ENCODE measurements at regions not wholly inside any gene's neighbourhood (a gene's known extent, or its start where the extent isn't known, plus 50 kb on each side); places are given as distances from the start of the nearest gene placed in this dataset.

DNA sequence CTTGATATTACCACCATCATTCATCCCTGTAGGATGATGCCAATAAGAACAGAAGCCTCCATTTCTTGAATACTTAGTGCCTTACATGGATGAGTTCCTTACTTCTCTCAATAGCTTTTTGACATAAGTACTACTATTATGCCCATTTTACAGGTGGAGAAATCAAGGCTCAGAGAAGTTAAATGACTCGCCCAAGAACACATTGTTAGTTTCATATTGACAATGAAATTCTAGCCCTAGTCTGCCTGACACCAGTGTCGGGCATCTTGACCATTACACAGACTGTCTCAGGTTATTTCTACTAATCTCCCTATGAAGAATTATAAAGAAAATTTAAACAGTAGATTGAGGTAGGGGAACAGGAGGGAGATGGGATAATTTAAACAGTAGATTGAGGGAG lies 52.5 kb upstream of the ARL8B start:
- DNase-seq (ENCODE audit: low read depth in 2 of 2, low spot score in 1 of 2): no peak

DNA sequence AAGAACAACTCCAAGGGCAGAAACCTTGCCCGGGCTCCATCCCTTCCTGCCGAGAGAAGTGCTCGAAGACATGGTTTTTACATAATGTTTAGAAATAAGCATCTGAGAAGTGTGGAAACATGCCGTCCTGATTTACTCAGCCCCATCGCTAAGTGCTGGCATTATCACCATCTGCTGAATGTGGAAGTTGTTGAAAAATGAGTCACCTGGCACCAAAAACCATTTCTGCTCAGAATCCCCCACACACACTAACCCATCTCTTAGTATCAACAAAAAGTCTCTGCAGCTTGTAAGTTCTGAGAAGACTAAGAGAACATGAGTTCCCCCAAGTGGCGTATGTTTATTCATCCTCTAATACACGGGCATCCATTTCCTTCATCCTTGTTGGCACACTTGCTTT lies 51.0 kb upstream of the ARL8B start:
- DNase-seq (ENCODE audit: low read depth in 2 of 2, low spot score in 1 of 2): no peak

DNA sequence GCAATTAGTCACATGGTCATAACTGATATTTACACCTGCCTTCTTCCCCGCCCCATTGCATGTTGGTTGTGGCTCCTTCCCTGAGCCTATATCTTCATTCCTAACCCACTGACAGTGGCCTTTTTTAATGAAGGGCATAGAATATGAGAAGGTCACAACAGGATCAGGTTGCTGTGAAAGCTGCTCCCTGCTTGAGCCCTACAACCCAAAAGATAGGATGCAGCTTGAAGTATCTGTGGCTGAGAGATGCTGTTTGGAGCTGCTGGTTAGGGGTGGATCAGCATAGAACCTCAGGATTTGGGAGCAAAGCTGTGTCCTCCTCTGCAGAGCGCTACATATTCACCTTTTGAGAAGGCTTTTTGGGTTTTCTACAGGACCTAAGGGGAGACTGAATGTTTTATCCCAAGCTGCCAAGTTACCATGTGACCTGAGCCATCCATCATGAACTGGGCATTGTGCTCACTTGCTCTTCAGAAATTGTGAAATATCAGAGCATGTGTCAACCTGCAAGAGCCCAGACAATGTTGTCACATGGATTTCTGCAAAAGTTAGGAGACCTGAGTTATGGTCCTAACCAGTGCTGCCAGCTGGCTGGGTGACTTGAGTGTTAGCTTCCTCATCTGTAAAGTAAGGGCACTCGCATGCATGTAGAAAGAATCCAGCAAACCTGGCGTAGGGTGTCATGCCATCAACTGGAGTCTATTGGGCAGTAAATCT lies 49.8 kb upstream of the ARL8B start:
- DNase-seq (ENCODE audit: low read depth in 2 of 2, low spot score in 1 of 2): no peak

All from stimulated activated CD8-positive, alpha-beta memory T cell treated with anti-CD3 and anti-CD28 coated beads, Interleukin-4, amount 100 ng/mL, for 4 hours (primary cell).